IPS-15b (cell line): ENCODE measurements at regions not wholly inside any gene's neighbourhood (a gene's known extent, or its start where the extent isn't known, plus 50 kb on each side); places are given as distances from the start of the nearest gene placed in this dataset.
"Not testable (repeated sequence)": the region's sequence is repeated elsewhere in the genome, so short reads cannot be mapped to it uniquely, and the experiment has no call there.

ENCODE experiments used
- H3K27me3 ChIP-seq: one replicate; pipeline ENCODE4 v1.6.1; 2013; ENCODE audit warnings: low read length; ENCODE audit not compliant: control insufficient read depth, insufficient read depth
- H3K36me3 ChIP-seq: one replicate; pipeline ENCODE4 v1.6.1; 2013; ENCODE audit warnings: low read length; ENCODE audit not compliant: control insufficient read depth, insufficient read depth
- H3K4me1 ChIP-seq: one replicate; pipeline ENCODE4 v1.6.1; 2013; ENCODE audit warnings: mild to moderate bottlenecking, low read length; ENCODE audit not compliant: control insufficient read depth, insufficient read depth
- H3K4me3 ChIP-seq: one replicate; pipeline ENCODE4 v1.5.1; 2013; ENCODE audit warnings: low read depth, low read length
- H3K9ac ChIP-seq: one replicate; pipeline ENCODE4 v1.6.1; 2013; ENCODE audit warnings: low read depth, mild to moderate bottlenecking, low read length
- H3K9me3 ChIP-seq: one replicate; pipeline ENCODE4 v1.6.1; 2013; ENCODE audit warnings: mild to moderate bottlenecking, low read length; ENCODE audit not compliant: control insufficient read depth, insufficient read depth

DNA sequence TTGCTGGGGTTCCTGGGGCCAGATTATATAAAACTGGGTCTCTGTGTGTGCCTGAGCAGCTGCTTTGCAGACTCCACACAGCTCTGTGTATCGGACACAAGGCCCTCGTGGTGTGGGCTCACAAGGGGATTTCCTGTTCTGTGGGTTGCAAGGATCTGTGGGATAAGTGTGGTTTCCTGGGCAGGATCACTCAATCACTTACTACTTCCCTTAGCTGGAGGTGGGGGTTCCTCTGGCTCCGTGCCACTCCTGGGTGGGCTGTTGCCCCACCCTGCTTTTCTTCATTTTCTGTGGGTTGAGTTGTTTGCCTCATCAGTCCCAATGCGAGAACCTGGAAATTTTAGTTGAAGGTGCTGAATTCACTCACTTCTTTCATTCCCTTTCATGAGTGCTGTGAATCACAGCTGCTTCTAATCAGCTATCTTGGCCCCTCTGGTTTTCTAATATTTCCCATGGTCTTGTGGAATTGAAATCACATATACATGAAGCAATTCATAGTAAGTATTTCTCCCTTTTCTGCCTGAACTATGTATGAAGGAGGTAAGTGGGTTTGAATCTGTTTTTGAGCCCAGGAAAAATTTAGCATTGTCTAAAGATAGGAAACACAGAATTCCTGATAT lies 196.3 kb downstream of the DCDC2C start:
- no peaks in the 10 kb centered on the region for H3K4me1 ChIP-seq
- no peaks in the 10 kb centered on the region for H3K9me3 ChIP-seq
- no peaks in the 10 kb centered on the region for H3K27me3 ChIP-seq
- H3K36me3 ChIP-seq, result no peaks in the 10 kb centered on the region
- no peak overlapping the region for H3K4me3 ChIP-seq
- H3K9ac ChIP-seq, result no peak overlapping the region

- peaks cover 3% of the 10 kb centered on the region for H3K9me3 ChIP-seq
- no peaks in the 10 kb centered on the region for H3K27me3 ChIP-seq
- H3K4me3 ChIP-seq, result no peak overlapping the region
- H3K4me1 ChIP-seq, result no peaks in the 10 kb centered on the region
- H3K9ac ChIP-seq, result no peak overlapping the region
- no peaks in the 10 kb centered on the region for H3K36me3 ChIP-seq
Measured at GRCh38 chr2:3902131-3902530, 198.8 kb downstream of the DCDC2C start.

GRCh38 chr2:3904061-3904460 lies 200.7 kb downstream of the DCDC2C start:
- H3K9me3 ChIP-seq, result peaks cover 9% of the 10 kb centered on the region
- H3K9ac ChIP-seq, result no peak overlapping the region
- H3K4me3 ChIP-seq, result no peak overlapping the region
- no peaks in the 10 kb centered on the region for H3K4me1 ChIP-seq
- no peaks in the 10 kb centered on the region for H3K36me3 ChIP-seq
- H3K27me3 ChIP-seq, result no peaks in the 10 kb centered on the region

DNA sequence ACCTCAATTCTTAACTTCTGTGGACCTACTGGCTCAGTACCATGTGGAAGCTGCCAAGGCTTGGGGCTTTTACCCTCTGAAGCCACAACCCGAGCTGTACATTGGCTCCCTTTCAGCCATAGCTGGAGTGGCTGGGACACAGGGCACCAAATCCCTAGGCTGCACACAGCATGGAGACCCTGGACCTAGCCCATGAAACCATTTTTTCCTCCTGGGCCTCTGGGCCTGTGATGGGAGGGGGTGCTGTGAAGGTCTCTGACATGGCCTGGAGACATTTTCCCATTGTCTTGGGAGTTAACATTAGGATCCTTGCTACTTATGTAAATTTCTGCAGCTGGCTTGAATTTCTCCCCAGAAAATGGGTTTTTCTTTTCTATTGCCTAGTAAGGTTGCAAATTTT lies 205.1 kb downstream of the DCDC2C start:
- not testable (repeated sequence) for H3K9ac ChIP-seq, H3K4me3 ChIP-seq, H3K27me3 ChIP-seq, H3K4me1 ChIP-seq, H3K36me3 ChIP-seq
- peaks cover 18% of the 10 kb centered on the region for H3K9me3 ChIP-seq

GRCh38 chr2:3911882-3912455 lies 208.6 kb downstream of the DCDC2C start:
- H3K4me1 ChIP-seq, result no peaks in the 10 kb centered on the region
- H3K9ac ChIP-seq, result no peak overlapping the region
- no peaks in the 10 kb centered on the region for H3K36me3 ChIP-seq
- peaks cover 15% of the 10 kb centered on the region for H3K9me3 ChIP-seq
- H3K4me3 ChIP-seq, result no peak overlapping the region
- H3K27me3 ChIP-seq, result no peaks in the 10 kb centered on the region

GRCh38 chr2:3913166-3913565 lies 209.8 kb downstream of the DCDC2C start:
- H3K27me3 ChIP-seq, result no peaks in the 10 kb centered on the region
- H3K9me3 ChIP-seq, result peaks cover 13% of the 10 kb centered on the region
- no peaks in the 10 kb centered on the region for H3K36me3 ChIP-seq
- H3K9ac ChIP-seq, result no peak overlapping the region
- H3K4me3 ChIP-seq, result no peak overlapping the region
- no peaks in the 10 kb centered on the region for H3K4me1 ChIP-seq

- H3K9ac ChIP-seq, result no peak overlapping the region
- no peak overlapping the region for H3K4me3 ChIP-seq
- no peaks in the 10 kb centered on the region for H3K36me3 ChIP-seq
- H3K4me1 ChIP-seq, result no peaks in the 10 kb centered on the region
- no peaks in the 10 kb centered on the region for H3K27me3 ChIP-seq
- peaks cover 7% of the 10 kb centered on the region for H3K9me3 ChIP-seq
Measured at GRCh38 chr2:3914241-3914640, 210.9 kb downstream of the DCDC2C start.

DNA sequence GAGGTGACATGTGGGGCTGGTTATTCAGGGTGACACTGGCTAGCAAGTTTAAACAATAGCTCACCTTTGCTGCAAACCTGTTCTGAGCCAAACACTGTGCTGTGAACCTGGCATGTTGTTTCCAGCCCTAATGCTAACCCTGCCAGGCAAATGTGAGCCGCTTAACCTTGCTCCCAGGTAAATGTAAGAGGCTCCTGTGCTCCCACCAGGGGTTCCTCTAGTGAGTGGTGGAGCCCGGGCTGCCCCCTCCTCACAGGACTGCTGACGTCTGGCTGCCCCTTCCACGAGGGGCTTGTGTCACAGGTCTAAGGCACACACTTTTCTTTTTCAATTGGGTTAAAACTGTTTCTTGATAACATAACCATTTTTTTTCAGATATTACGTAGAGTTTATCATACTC lies 223.7 kb downstream of the DCDC2C start:
- H3K9ac ChIP-seq, result no peak overlapping the region

DNA sequence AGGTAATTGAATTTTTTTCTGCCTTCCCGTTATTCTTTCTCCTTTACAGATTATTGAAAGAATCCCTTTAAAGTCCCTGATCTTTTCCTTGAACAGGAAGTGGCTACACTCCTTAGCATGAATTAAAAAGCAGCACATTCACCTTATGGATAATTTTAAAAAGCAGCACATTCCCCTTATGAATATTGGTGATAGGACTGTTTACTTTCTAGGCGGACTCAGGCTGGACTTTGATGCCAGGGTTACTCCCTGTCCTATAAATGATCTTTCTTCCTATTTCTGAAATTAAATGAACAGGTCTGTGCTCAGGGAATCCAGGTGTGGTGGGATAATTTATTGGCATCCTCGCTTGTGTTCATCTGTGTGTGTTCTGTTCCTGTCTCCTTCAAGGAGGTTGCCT lies 226.0 kb downstream of the DCDC2C start:
- Histone ChIP-seq H3K36me3 (no peaks in the 10 kb centered on the region), H3K27me3 (no peaks in the 10 kb centered on the region), H3K4me1 (no peaks in the 10 kb centered on the region), H3K9me3 (no peaks in the 10 kb centered on the region), H3K9ac (no peak overlapping the region), H3K4me3 (no peak overlapping the region)

More for the DNA sequence above, 223.7 kb downstream of the DCDC2C start:
- Histone ChIP-seq H3K4me1 (no peaks in the 10 kb centered on the region), H3K9me3 (no peaks in the 10 kb centered on the region), H3K36me3 (no peaks in the 10 kb centered on the region), H3K4me3 (no peak overlapping the region), H3K27me3 (no peaks in the 10 kb centered on the region)

- no peaks in the 10 kb centered on the region for H3K4me1 ChIP-seq
- H3K9ac ChIP-seq, result no peak overlapping the region
- H3K4me3 ChIP-seq, result no peak overlapping the region
- H3K27me3 ChIP-seq, result no peaks in the 10 kb centered on the region
- no peaks in the 10 kb centered on the region for H3K36me3 ChIP-seq
- no peaks in the 10 kb centered on the region for H3K9me3 ChIP-seq
Measured at GRCh38 chr2:3930246-3930645, 226.9 kb downstream of the DCDC2C start.

- Histone ChIP-seq H3K4me3 (no peak overlapping the region), H3K36me3 (no peaks in the 10 kb centered on the region), H3K27me3 (no peaks in the 10 kb centered on the region), H3K4me1 (no peaks in the 10 kb centered on the region), H3K9ac (no peak overlapping the region), H3K9me3 (no peaks in the 10 kb centered on the region)
Measured at GRCh38 chr2:3940661-3941060, 237.3 kb downstream of the DCDC2C start.

GRCh38 chr2:3942841-3943240 lies 239.5 kb downstream of the DCDC2C start:
- no peaks in the 10 kb centered on the region for H3K9me3 ChIP-seq
- H3K36me3 ChIP-seq, result no peaks in the 10 kb centered on the region
- H3K4me3 ChIP-seq, result no peak overlapping the region
- H3K4me1 ChIP-seq, result no peaks in the 10 kb centered on the region
- no peak overlapping the region for H3K9ac ChIP-seq
- no peaks in the 10 kb centered on the region for H3K27me3 ChIP-seq
